GM18870 (cell line): ENCODE measurements at regions not wholly inside any gene's neighbourhood (a gene's known extent, or its start where the extent isn't known, plus 50 kb on each side); places are given as distances from the start of the nearest gene placed in this dataset.

Experiments used
- ATAC-seq: cut with Tn5 transposase; IDR thresholded peaks from one replicate; pipeline ENCODE4 v1.9.1; 2021; ENCODE audit warnings: moderate library complexity; ENCODE audit not compliant: unreplicated experiment

DNA sequence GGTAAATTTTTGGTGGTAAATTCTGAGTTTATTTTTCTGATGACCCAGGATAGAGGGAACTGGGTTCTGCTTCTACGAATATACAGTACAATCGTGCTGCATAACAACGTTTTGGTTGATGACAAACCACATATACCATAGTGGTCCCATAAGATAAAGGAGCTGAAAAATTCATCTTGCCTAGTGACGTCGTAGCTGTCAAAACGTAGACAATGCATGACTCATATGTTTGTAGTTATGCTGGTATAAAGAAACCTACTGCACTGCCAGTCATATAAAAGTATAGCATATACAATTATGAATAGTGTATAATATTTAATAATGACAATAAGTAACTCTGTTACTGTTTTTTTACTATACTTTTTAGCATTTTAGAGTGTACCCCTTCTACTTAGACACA is 244.0 kb downstream of the GAS1 start:
- ATAC-seq: no peak

- no peak for ATAC-seq
Observed at GRCh38 chr9:86700629-86701028, 246.7 kb downstream of the GAS1 start.

DNA sequence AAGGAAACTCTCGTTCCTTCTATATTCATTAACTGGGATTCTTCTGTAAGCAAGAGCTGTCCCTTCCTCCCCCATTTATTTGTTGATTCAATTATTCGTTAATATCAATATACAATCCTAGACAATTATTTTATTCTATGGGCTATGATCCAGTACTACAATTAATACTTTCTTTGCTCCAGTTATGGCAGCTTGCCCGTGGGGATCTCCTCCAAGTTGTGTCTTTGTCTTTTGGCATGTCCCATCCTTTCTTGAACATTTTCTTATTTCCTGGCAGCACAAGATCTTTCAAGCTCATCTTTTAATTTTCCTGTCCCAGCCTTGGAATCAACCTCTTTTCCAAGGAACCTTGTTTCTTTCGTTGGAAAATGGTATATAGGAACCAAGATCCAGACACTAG is 249.3 kb downstream of the GAS1 start:
- ATAC-seq: no peak

DNA sequence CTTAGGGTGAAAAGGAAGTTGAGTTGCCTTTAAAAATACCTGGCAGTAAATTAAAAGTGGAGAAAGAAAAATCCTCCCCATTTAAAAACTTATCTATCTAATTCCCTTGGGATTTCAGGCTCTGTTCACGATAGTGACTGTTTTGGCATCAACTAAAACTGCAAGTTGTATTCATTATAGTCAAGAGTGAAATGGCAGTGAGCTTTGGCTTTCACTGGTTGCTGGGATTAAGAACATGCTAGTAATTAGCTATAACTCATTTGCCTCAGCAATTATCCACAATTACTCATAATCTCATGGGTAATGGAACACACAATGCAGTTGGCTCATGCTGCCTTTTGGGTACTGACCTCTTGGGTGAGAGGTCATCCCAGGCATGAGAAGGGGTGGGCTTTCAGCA is 250.1 kb downstream of the GAS1 start:
- no peak for ATAC-seq

GRCh38 chr9:86695910-86696424 is 251.3 kb downstream of the GAS1 start:
- no peak for ATAC-seq

DNA sequence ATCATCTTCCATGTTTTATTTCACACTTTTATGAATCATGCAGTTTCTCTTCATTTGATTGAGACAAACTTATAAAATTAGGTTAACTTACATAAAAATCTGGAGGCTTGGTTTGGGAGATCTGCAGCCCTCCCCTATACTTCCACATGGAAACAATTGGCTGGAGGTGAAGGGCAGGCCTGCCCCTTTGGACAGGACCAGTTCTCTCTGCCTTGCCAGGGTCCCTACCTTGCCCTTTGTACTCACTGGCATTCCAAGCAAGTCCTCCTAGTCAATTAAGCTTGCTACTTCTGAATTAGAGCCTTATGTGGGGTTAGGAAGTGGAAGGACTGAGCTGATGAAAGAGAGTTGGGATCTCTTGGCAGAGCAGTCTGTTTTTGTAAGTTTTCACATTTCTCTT is 257.3 kb downstream of the GAS1 start:
- no peak for ATAC-seq

DNA sequence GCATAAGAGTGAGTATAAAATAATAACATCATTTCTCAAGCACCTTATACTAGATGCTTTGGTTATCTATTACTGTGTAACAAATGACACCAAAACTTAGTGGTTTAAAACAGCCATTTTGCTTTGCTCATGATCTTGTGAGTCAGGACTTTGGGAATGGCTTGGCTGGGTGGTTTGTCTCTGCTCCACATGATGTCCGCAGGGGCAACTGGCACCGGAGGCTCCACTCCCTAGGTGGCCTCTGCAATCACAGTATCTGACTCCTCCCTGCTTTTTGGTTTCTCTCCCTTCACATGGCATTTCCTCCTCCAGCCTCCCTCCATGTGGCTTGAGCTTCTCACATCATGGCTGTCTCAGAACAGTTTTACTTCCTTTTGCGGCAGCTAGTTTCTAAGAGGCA is 259.5 kb downstream of the GAS1 start:
- no peak for ATAC-seq

DNA sequence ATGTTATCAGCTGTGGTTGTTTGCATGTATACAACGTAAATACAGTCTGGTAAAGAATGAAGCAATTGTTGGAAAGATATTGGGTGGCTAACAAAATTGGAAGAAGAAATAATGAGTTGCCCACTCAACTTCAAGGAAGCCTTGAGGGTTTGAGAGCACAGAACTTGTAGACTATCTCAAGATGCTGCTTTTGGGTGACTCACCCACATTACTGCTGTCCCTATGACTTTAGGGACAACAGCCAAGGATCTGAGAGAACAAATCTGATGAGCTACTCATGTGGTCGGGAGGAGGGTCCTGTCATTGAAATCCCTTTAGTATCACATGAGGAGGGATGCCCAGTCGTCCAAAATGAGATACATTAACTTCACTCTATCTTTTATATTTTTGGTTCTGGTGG is 261.8 kb downstream of the GAS1 start:
- no peak for ATAC-seq

DNA sequence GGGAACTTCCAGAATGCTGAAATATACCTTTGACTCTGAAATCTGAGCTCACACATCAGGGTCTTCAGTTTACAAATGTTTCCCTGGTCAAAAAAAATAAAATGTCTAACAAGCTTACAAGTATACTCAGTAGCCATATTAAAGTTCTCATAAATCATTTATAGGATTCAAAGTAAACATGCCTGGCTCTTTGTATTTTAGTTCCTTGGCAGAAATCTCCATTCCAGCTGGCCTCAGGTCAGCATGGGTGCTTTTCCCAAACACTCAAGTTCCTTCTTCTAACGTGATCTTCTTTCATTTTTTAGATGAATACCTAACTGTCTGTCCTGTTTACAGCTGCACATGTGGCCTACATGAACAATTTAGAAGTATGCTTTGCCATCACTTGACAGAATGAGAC is 263.2 kb downstream of the GAS1 start:
- ATAC-seq: no peak

- ATAC-seq: no peak
Observed at GRCh38 chr9:86682240-86682639, 265.1 kb downstream of the GAS1 start.

- ATAC-seq: no peak
Observed at GRCh38 chr9:86679909-86680308, 267.4 kb downstream of the GAS1 start.

DNA sequence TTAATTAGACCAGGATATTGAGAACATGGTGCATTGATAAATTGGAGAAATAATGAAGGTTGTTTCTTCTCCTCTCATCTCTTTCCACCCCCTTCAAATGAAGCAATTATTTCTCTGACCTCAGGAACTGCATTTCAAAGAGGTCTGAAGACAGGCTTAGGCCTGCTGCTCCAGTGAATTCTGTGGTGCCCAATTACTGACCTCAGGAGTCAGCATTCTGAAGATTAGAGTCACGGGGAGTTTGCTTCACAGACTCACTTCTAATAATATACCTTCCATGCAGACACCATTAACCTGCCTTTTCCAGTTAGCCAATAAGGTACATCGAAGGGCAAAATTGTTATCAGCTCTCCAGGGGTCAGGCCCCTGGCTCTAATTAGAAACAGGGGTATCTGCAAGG is 270.9 kb downstream of the GAS1 start:
- no peak for ATAC-seq

DNA sequence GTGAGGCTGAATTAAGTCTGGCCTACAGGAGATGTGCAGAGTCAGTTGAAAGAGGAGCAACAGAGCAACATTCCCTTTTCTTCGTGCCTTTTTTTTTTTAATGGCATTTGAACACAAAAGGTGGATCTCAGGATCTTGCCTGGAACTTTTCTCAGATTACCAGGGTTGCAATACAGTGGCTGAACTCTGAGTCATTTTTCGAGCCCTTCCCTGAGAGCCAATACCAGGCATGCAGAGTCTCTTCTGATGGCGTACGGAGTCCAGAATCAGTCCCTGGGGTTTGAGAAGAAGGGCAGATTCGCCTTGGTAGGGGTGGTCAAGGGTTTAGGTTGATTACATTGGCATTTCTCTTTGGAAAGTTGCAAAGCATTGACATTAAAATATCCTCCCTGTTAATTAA is 271.5 kb downstream of the GAS1 start:
- ATAC-seq: no peak

- no peak for ATAC-seq
Observed at GRCh38 chr9:86674487-86674886, 272.8 kb downstream of the GAS1 start.

- ATAC-seq: no peak
Observed at GRCh38 chr9:86672966-86673365, 274.3 kb downstream of the GAS1 start.

DNA sequence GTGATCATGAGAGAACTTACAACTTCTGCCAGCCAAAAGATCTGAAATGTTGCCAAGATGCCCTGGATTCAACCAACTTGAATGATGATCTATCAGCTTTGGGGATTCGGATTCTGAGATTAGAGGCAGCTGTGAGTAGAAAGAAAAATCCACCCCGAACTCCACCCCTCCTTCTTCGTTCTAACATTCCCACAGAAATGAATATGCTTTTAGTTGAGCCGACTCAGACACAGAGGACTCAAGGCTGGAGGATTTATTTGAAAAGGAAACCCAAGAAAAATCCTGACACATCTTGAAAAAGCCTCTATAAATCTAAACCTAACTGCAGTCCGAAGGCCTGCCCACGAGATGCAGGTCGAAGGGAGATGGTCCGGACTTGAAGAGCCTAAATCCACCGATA is 275.0 kb downstream of the GAS1 start:
- no peak for ATAC-seq

- no peak for ATAC-seq
Observed at GRCh38 chr9:86671018-86671417, 276.3 kb downstream of the GAS1 start.

DNA sequence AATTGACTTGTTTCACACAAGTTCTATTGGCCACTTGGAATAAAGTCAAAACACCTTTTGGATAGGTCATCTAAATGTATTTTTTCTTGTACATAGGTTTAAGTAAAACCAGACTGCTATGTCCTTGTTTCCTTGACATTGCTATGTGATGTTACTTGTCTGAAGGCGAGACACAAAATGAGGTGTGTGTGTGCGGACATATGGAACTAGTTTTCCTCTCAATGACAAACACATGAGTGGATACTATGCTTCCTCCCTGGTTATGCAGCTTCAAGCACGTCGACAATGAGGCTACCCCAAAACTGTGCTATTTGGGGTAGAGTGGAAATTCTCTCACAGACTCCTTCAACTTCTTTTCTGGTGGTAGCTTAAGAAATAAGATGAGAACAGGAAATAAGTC is 276.8 kb downstream of the GAS1 start:
- no peak for ATAC-seq

- no peak for ATAC-seq
Observed at GRCh38 chr9:86670076-86670475, 277.2 kb downstream of the GAS1 start.

- ATAC-seq: no peak
Observed at GRCh38 chr9:86669422-86669821, 277.9 kb downstream of the GAS1 start.

DNA sequence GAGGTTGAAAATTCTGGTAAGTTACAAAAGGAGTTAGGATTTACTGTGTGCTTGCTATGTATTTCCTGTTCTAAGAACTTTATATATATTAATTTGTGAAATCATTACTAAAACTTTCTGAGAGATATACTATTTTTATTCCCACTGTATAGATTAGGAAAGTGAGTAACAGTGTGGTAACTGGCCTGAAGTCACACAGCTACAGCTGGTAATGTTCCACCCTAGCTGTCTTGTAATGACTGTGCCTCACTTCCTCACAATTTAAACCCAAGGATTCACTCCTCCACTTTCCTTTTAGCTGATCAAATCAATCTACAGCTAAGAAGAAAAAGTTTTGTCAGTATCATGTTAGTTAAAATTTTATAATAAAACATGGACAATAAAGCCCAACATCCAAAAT is 278.8 kb downstream of the GAS1 start:
- no peak for ATAC-seq

GRCh38 chr9:86667307-86667706 is 280.0 kb downstream of the GAS1 start:
- no peak for ATAC-seq

DNA sequence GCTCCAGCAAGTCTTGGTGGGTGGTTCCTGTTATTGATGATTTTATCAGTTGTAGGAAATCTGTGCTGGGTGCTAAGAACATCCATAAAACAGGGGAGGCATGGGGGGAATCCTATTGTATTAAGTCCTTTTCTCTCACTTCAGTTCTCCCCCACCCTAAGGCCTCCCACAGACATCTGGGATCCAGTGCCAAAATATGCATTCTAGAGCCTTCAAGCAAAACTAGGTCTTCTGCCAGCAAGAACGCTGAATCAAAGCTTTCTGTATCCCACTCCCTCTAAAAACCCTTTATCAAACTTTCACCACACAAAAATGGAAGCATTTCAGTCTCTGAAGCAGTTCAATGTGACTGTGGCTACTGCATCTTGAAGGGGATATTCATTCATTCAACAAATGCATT is 281.9 kb downstream of the GAS1 start:
- ATAC-seq: no peak

- ATAC-seq: no peak
Observed at GRCh38 chr9:86664603-86665002, 282.7 kb downstream of the GAS1 start.
